Ishikawa (cell line): ENCODE measurements at regions not wholly inside any gene's neighbourhood (a gene's known extent, or its start where the extent isn't known, plus 50 kb on each side); places are given as distances from the start of the nearest gene placed in this dataset.

ENCODE experiments used
- CEBPB ChIP-seq: IDR thresholded peaks from 2 replicates; pipeline ENCODE4 v1.6.1; 2012
- CREB1 ChIP-seq: IDR thresholded peaks from 2 replicates; pipeline ENCODE4 v1.6.1; 2012; ENCODE audit warnings: low read depth
- EGR1 ChIP-seq: IDR thresholded peaks from 2 replicates; pipeline ENCODE4 v1.6.1; 2012
- EP300 ChIP-seq: IDR thresholded peaks from 2 replicates; pipeline ENCODE4 v1.6.1; 2012; ENCODE audit warnings: borderline replicate concordance
- FOXM1 ChIP-seq: IDR thresholded peaks from 2 replicates; pipeline ENCODE4 v1.6.1; 2012; ENCODE audit warnings: low read depth, borderline replicate concordance
- MAX ChIP-seq: IDR thresholded peaks from 2 replicates; pipeline ENCODE4 v1.6.1; 2012
- NFIC ChIP-seq: IDR thresholded peaks from 2 replicates; pipeline ENCODE4 v1.6.1; 2012
- REST ChIP-seq: IDR thresholded peaks from 2 replicates; pipeline ENCODE4 v1.6.1; 2012; ENCODE audit warnings: low read depth, mild to moderate bottlenecking
- TAF1 ChIP-seq: IDR thresholded peaks from 2 replicates; pipeline ENCODE4 v1.6.1; 2012; ENCODE audit warnings: low read depth, mild to moderate bottlenecking
- TCF12 ChIP-seq: IDR thresholded peaks from 2 replicates; pipeline ENCODE4 v1.6.1; 2012; ENCODE audit warnings: low read depth
- TEAD4 ChIP-seq: IDR thresholded peaks from 2 replicates; pipeline ENCODE4 v1.6.1; 2012

DNA sequence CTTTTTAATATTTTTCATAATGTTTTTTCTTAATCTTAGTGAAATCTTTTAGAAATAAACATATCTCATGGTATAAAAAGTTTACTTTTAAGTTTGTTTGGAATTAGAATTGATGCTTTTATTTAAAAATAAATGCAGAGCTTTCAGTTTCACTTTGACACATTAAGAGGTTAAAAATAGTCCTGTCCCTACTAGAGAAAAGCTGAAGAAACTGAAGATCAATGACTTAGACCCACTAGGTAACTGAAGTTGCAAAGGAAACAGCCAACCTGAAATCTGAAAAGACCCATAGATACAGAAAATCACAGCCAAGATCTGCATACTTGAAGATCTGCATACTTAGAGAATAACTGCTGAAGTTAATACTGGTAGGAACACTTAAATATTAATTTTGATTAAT lies 237.6 kb downstream of the RAP2B start:
- TF ChIP-seq EP300 (no peak), EGR1 (no peak), REST (no peak), TCF12 (no peak), MAX (no peak), CREB1 (no peak), NFIC (no peak), TEAD4 (no peak), TAF1 (no peak), CEBPB (no peak), FOXM1 (no peak)
